CD4-positive, alpha-beta T cell (primary cell): ENCODE measurements at regions not wholly inside any gene's neighbourhood (a gene's known extent, or its start where the extent isn't known, plus 50 kb on each side); places are given as distances from the start of the nearest gene placed in this dataset.

Source experiments
- ATAC-seq: fragments of 200-7000 bp; cut with Tn5 transposase; one replicate; pipeline ENCODE4 v1.10.0; 2022; ENCODE audit warnings: mild to moderate bottlenecking; ENCODE audit not compliant: poor library complexity
- CTCF ChIA-PET: fragments of 350-600 bp; sonication (Branson Sonifier 250); formaldehyde crosslinking; loops from one replicate; lab custom pipeline; 2021; ENCODE audit warnings: antibody characterized with exemption, inconsistent platforms; lab: Charles Lee
- POLR2A ChIA-PET: fragments of 350-600 bp; sonication (Branson Sonifier 250); formaldehyde crosslinking; loops from one replicate; lab custom pipeline; 2021; ENCODE audit warnings: antibody characterized with exemption, inconsistent platforms; lab: Charles Lee
- DNase-seq, 14 experiments: peaks; one replicate each; pipeline ENCODE4 v3.0.0-alpha.2; 2013 to 2020; ENCODE audit warnings: mixed read lengths in 2 of 14
- H3K27ac ChIP-seq, 2 donors: one replicate each; pipeline versions ENCODE4 v1.5.1 to v1.7.0; 2013; ENCODE audit warnings: low read length in 2 of 2, low read depth in 1 of 2, mild to moderate bottlenecking in 1 of 2
- H3K27me3 ChIP-seq, 2 experiments: 1 replicate in 1 of 2; 2 replicates in 1 of 2; pipeline versions ENCODE4 v1.6.1 to v1.7.0; 2013; ENCODE audit warnings: low read length in 2 of 2, control low read depth in 1 of 2, mild to moderate bottlenecking in 1 of 2, moderate library complexity in 1 of 2; ENCODE audit not compliant: insufficient read depth in 2 of 2, control insufficient read depth in 1 of 2
- H3K36me3 ChIP-seq: one replicate; pipeline ENCODE4 v1.6.1; 2013; ENCODE audit warnings: low read length, control low read depth; ENCODE audit not compliant: insufficient read depth
- H3K4me1 ChIP-seq: one replicate; pipeline ENCODE4 v1.6.1; 2013; ENCODE audit warnings: low read length, control low read depth; ENCODE audit not compliant: insufficient read depth
- H3K4me3 ChIP-seq: one replicate; pipeline ENCODE4 v1.5.1; 2013; ENCODE audit warnings: mild to moderate bottlenecking, low read length, moderate library complexity
- H3K9me3 ChIP-seq, 2 experiments: 1 replicate in 1 of 2; 2 replicates in 1 of 2; pipeline versions ENCODE4 v1.6.1 to v1.7.0; 2013; ENCODE audit warnings: low read length in 2 of 2, mild to moderate bottlenecking in 2 of 2, control low read depth in 1 of 2, moderate library complexity in 1 of 2; ENCODE audit not compliant: control insufficient read depth in 1 of 2, insufficient read depth in 1 of 2
- H3K27ac Mint-ChIP-seq: one replicate; pipeline ENCODE4 v1.8.0; 2020; ENCODE audit warnings: mixed read lengths
- H3K27me3 Mint-ChIP-seq: one replicate; pipeline ENCODE4 v1.8.0; 2021; ENCODE audit warnings: mixed read lengths
- H3K36me3 Mint-ChIP-seq: one replicate; pipeline ENCODE4 v1.8.0; 2021; ENCODE audit warnings: low read depth, mixed read lengths
- H3K4me1 Mint-ChIP-seq: one replicate; pipeline ENCODE4 v1.8.0; 2021; ENCODE audit warnings: low read depth, mixed read lengths
- H3K4me3 Mint-ChIP-seq: one replicate; pipeline ENCODE4 v1.8.0; 2020; ENCODE audit warnings: mild to moderate bottlenecking, mixed read lengths
- H3K9me3 Mint-ChIP-seq: one replicate; pipeline ENCODE4 v1.8.0; 2020; ENCODE audit warnings: mixed read lengths
- CTCF ChIP-seq: fragments of 200-600 bp; IDR thresholded peaks from one replicate; pipeline ENCODE4 v1.8.0; 2022; ENCODE audit warnings: antibody characterized with exemption, mild to moderate bottlenecking
- intact Hi-C, 2 experiments: fragments of 100-400 bp; cut with DNase I in 1 of 2; cut with micrococcal nuclease in 1 of 2; formaldehyde crosslinking; loops; one replicate each; pipeline versions ENCODE4 v1.15.1 to v1.9.0; 2023 to 2025; cut with DNase I, micrococcal nuclease

GRCh38 chr10:28075424-28075823, 76.5 kb upstream of the ODAD2 start:
- CTCF ChIA-PET = no interaction called here
- H3K9me3 Mint-ChIP-seq = no peaks in the 10 kb centered on the region

GRCh38 chr10:28072573-28072972, 73.7 kb upstream of the ODAD2 start:
- Histone ChIP-seq H3K27me3 (no peaks in the 10 kb centered on the region), H3K4me3 (no peak overlapping the region), H3K4me1 (no peaks in the 10 kb centered on the region), H3K27ac (no peak overlapping the region), H3K9me3 (no peaks in the 10 kb centered on the region), H3K36me3 (peaks cover 28% of the 10 kb centered on the region)
- DNase-seq (no peak), ATAC-seq (no peak)
- Mint-ChIP-seq H3K9me3 (no peaks in the 10 kb centered on the region), H3K27ac (no peak overlapping the region), H3K4me1 (peaks cover 2% of the 10 kb centered on the region), H3K27me3 (no peaks in the 10 kb centered on the region), H3K4me3 (no peak overlapping the region), H3K36me3 (peaks cover 41% of the 10 kb centered on the region)
- POLR2A ChIA-PET = no interaction called here
- intact Hi-C loops = no loop called here
- CTCF ChIA-PET = interaction anchor here (1.2 kb wide), 1 partner anchor 10 kb away, joined by 3 read pairs; no protein-coding TSS in a partner anchor
- no peak for TF ChIP-seq CTCF

More at GRCh38 chr10:28075424-28075823, 76.5 kb upstream of the ODAD2 start:
- intact Hi-C loops = no loop called here
- no peak for TF ChIP-seq CTCF
- no peak overlapping the region for H3K4me3 ChIP-seq
- POLR2A ChIA-PET = no interaction called here
- H3K4me1 Mint-ChIP-seq = no peaks in the 10 kb centered on the region
- no peaks in the 10 kb centered on the region for H3K27me3 ChIP-seq
- ATAC-seq = no peak
- H3K27me3 Mint-ChIP-seq = no peaks in the 10 kb centered on the region
- H3K36me3 Mint-ChIP-seq = peaks cover 29% of the 10 kb centered on the region
- H3K27ac ChIP-seq = no peak overlapping the region
- H3K4me3 Mint-ChIP-seq = no peak overlapping the region
- DNase-seq = no peak
- no peaks in the 10 kb centered on the region for H3K4me1 ChIP-seq
- peaks cover 29% of the 10 kb centered on the region for H3K36me3 ChIP-seq
- H3K9me3 ChIP-seq = no peaks in the 10 kb centered on the region
- H3K27ac Mint-ChIP-seq = no peak overlapping the region

GRCh38 chr10:28060031-28060607, 61.2 kb upstream of the ODAD2 start:
- H3K4me1 Mint-ChIP-seq = no peaks in the 10 kb centered on the region
- ChIA-PET CTCF (no interaction called here), POLR2A (no interaction called here)
- H3K36me3 Mint-ChIP-seq = peaks cover 88% of the 10 kb centered on the region
- intact Hi-C loops = no loop called here
- no peak for DNase-seq
- Histone ChIP-seq H3K36me3 (peaks cover 28% of the 10 kb centered on the region), H3K4me1 (no peaks in the 10 kb centered on the region), H3K4me3 (no peak overlapping the region), H3K9me3 (no peaks in the 10 kb centered on the region), H3K27ac (no peak overlapping the region), H3K27me3 (no peaks in the 10 kb centered on the region)
- no peaks in the 10 kb centered on the region for H3K9me3 Mint-ChIP-seq
- H3K27ac Mint-ChIP-seq = no peak overlapping the region
- no peak for TF ChIP-seq CTCF
- H3K27me3 Mint-ChIP-seq = no peaks in the 10 kb centered on the region
- H3K4me3 Mint-ChIP-seq = no peak overlapping the region
- ATAC-seq = no peak
